Bronchial epithelial cell (primary cell): ENCODE measurements at regions not wholly inside any gene's neighbourhood (a gene's known extent, or its start where the extent isn't known, plus 50 kb on each side); places are given as distances from the start of the nearest gene placed in this dataset.

ENCODE experiments used
- DNase-seq: peaks from one replicate; pipeline ENCODE4 v3.0.0-alpha.2; 2010; ENCODE audit warnings: low read depth
- FAIRE-seq: peaks from 2 replicates; lab custom pipeline; 2011; peaks lifted over from hg19 to GRCh38; lab: Jason Lieb, UNC
- H3K27me3 ChIP-seq: 2 replicates; pipeline ENCODE4 v1.5.1; 2011; ENCODE audit warnings: low read length; ENCODE audit not compliant: control insufficient read depth, insufficient read depth
- H3K36me3 ChIP-seq: 2 replicates; pipeline ENCODE4 v1.5.1; 2011; ENCODE audit warnings: low read length; ENCODE audit not compliant: control insufficient read depth, insufficient read depth
- H3K4me3 ChIP-seq: 2 replicates; pipeline ENCODE4 v1.5.1; 2011; ENCODE audit warnings: mild to moderate bottlenecking, low read depth, low read length, control low read depth
- CTCF ChIP-seq: IDR thresholded peaks from 2 replicates; pipeline ENCODE4 v1.5.1; 2011; ENCODE audit warnings: mild to moderate bottlenecking, moderate library complexity, low read length, control low read depth, inconsistent platforms; ENCODE audit not compliant: insufficient read depth, severe bottlenecking

GRCh38 chr5:102660111-102660510, 95.0 kb upstream of the PAM start:
- peaks cover 2% of the 10 kb centered on the region for H3K27me3 ChIP-seq
- FAIRE-seq (no peak), DNase-seq (no peak)
- no peaks in the 10 kb centered on the region for H3K36me3 ChIP-seq
- TF ChIP-seq CTCF = no peak
- no peak overlapping the region for H3K4me3 ChIP-seq

DNA sequence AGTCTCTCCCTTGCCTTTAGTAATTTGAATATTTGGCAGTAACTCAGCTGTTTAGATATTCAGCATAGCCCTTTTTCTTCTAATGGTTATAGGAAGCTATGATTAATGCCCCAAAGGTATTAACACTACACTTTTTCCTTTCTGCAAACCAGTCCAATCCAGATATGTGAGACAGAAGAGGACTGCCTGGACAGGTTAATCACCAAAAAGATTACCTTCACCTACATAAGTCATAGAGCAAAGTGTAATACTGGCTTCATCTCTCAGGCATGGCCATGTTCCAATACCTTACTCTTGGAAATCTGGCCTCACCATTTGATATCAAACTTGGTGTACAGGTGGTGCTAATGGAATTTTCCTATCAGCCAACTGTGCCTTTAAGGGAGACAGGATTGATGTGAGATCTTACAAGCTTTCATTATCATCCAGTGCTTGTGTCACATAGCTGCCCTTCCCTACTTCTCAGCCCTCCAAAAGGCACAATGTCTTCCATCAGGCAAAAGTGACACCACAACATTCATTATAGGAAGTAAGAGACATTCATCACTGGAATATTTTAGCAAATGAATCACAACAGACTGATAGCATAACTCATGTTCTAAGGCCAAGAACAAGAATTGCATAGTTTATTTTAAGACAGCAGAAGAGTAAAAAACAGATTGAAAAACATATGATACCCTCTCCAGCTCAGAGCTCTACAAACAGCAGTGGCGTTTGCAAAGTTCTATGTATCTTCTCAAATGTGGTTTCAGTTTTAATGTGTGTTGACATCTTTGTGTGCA, 91.2 kb upstream of the PAM start:
- no peaks in the 10 kb centered on the region for H3K27me3 ChIP-seq
- peak; percentile 85 for DNase-seq
- peak; percentile 76 for FAIRE-seq
- TF ChIP-seq CTCF = no peak
- no peak overlapping the region for H3K4me3 ChIP-seq
- no peaks in the 10 kb centered on the region for H3K36me3 ChIP-seq

- Histone ChIP-seq H3K27me3 (no peaks in the 10 kb centered on the region), H3K4me3 (no peak overlapping the region), H3K36me3 (no peaks in the 10 kb centered on the region)
- DNase-seq (no peak), FAIRE-seq (no peak)
- TF ChIP-seq CTCF = no peak
These were observed 90.3 kb upstream of the PAM start for GRCh38 chr5:102664616-102665335.

- H3K27me3 ChIP-seq = no peaks in the 10 kb centered on the region
- FAIRE-seq (no peak), DNase-seq (no peak)
- H3K4me3 ChIP-seq = no peak overlapping the region
- no peak for TF ChIP-seq CTCF
- no peaks in the 10 kb centered on the region for H3K36me3 ChIP-seq
These were observed 88.8 kb upstream of the PAM start for GRCh38 chr5:102666164-102666946.

GRCh38 chr5:102668220-102668932, 86.7 kb upstream of the PAM start:
- no peak overlapping the region for H3K4me3 ChIP-seq
- FAIRE-seq (no peak), DNase-seq (peak; percentile 61)
- no peaks in the 10 kb centered on the region for H3K27me3 ChIP-seq
- TF ChIP-seq CTCF = no peak
- no peaks in the 10 kb centered on the region for H3K36me3 ChIP-seq
